Thyroid gland (tissue), 4 donors: ENCODE measurements at regions not wholly inside any gene's neighbourhood (a gene's known extent, or its start where the extent isn't known, plus 50 kb on each side); places are given as distances from the start of the nearest gene placed in this dataset.

Source experiments
- CTCF ChIP-seq, 6 experiments: fragments of 200-600 bp in 3 of 6; fragments of 450-650 bp in 3 of 6; sonication (generic) in 3 of 6; IDR thresholded peaks; one replicate each; pipeline ENCODE4 v1.5.1; 2016 to 2019; ENCODE audit warnings: antibody characterized with exemption in 6 of 6, mild to moderate bottlenecking in 2 of 6, inconsistent platforms in 1 of 6, moderate library complexity in 1 of 6
- POLR2A ChIP-seq, 2 donors: fragments of 450-650 bp; IDR thresholded peaks; one replicate each; pipeline ENCODE4 v1.6.1; 2017; ENCODE audit warnings: antibody characterized with exemption in 2 of 2, mild to moderate bottlenecking in 2 of 2, moderate library complexity in 1 of 2

GRCh38 chr3:76231258-76231657, 445.9 kb upstream of the ZNF717 start:
- TF ChIP-seq CTCF (IDR thresholded peaks at IDR 0.05) (no peak), POLR2A (IDR thresholded peaks at IDR 0.05) (no peak)
